GM11168 (cell line): ENCODE measurements at regions not wholly inside any gene's neighbourhood (a gene's known extent, or its start where the extent isn't known, plus 50 kb on each side); places are given as distances from the start of the nearest gene placed in this dataset.

ENCODE experiments used
- in situ Hi-C: fragments of 300-500 bp; cut with MboI; formaldehyde crosslinking; loops from one replicate; pipeline ENCODE4 v1.12.0; 2022; ENCODE audit warnings: low sequenced_read_pairs; ENCODE audit not compliant: unreplicated experiment

- in situ Hi-C loops, result no loop called here
Measured at GRCh38 chr2:173834141-173834540, 131.0 kb downstream of the SP3 start.

GRCh38 chr2:173835726-173836125 lies 129.4 kb downstream of the SP3 start:
- in situ Hi-C loops, result no loop called here

GRCh38 chr2:173841110-173841509 lies 124.1 kb downstream of the SP3 start:
- in situ Hi-C loops, result no loop called here

GRCh38 chr2:173843526-173843925 lies 121.6 kb downstream of the SP3 start:
- in situ Hi-C loops, result no loop called here

GRCh38 chr2:173851141-173851641 lies 114.0 kb downstream of the SP3 start:
- in situ Hi-C loops, result no loop called here

GRCh38 chr2:173854141-173854540 lies 111.0 kb downstream of the SP3 start:
- in situ Hi-C loops, result no loop called here

- in situ Hi-C loops, result no loop called here
Measured at GRCh38 chr2:173854840-173855239, 110.3 kb downstream of the SP3 start.

- in situ Hi-C loops, result no loop called here
Measured at GRCh38 chr2:173855661-173856060, 109.5 kb downstream of the SP3 start.
